H1 (cell line): ENCODE measurements at regions not wholly inside any gene's neighbourhood (a gene's known extent, or its start where the extent isn't known, plus 50 kb on each side); places are given as distances from the start of the nearest gene placed in this dataset.

Experiments used
- CTCF ChIA-PET: fragments of 300-600 bp; sonication (Branson Sonifier 250); formaldehyde crosslinking; loops from one replicate; lab custom pipeline; 2021; ENCODE audit not compliant: partially characterized antibody; lab: Charles Lee
- POLR2A ChIA-PET: fragments of 300-600 bp; sonication (Branson Sonifier 250); formaldehyde crosslinking; loops from one replicate; lab custom pipeline; 2021; ENCODE audit warnings: inconsistent platforms; ENCODE audit not compliant: partially characterized antibody; lab: Charles Lee
- DNase-seq, 2 experiments: peaks; one replicate each; pipeline versions ENCODE4 v3.0.0 to v3.0.0-alpha.2; 2010 to 2022; ENCODE audit warnings: low spot score in 2 of 2, low read depth in 1 of 2, mixed read lengths in 1 of 2
- FAIRE-seq: peaks from 2 replicates; lab custom pipeline; 2011; peaks lifted over from hg19 to GRCh38; lab: Jason Lieb, UNC
- H2AFZ ChIP-seq: 2 replicates; pipeline ENCODE4 v1.8.1; 2012; ENCODE audit warnings: low read length, inconsistent platforms
- H2AK5ac ChIP-seq: 2 replicates; pipeline ENCODE4 v1.6.1; 2013; ENCODE audit warnings: low read depth, low read length
- H2BK120ac ChIP-seq: replicated peaks from 2 replicates; pipeline ENCODE3; 2013; ENCODE audit warnings: low read depth, low read length, inconsistent platforms
- H2BK12ac ChIP-seq: 2 replicates; pipeline ENCODE4 v1.6.1; 2013; ENCODE audit warnings: low read depth, low read length
- H2BK15ac ChIP-seq: 2 replicates; pipeline ENCODE4 v1.6.1; 2013; ENCODE audit warnings: low read length
- H2BK20ac ChIP-seq: 2 replicates; pipeline ENCODE4 v1.6.1; 2013; ENCODE audit warnings: low read length
- H2BK5ac ChIP-seq: 2 replicates; pipeline ENCODE4 v1.6.1; 2013; ENCODE audit warnings: low read depth, low read length
- H3K14ac ChIP-seq: 2 replicates; pipeline ENCODE4 v1.6.1; 2013; ENCODE audit warnings: inconsistent platforms; ENCODE audit not compliant: insufficient read length
- H3K18ac ChIP-seq: 2 replicates; pipeline ENCODE4 v1.6.1; 2013; ENCODE audit warnings: low read length; ENCODE audit errors: extremely low read depth
- H3K23ac ChIP-seq: 2 replicates; pipeline ENCODE4 v1.6.1; 2013; ENCODE audit warnings: inconsistent platforms; ENCODE audit not compliant: insufficient read length
- H3K23me2 ChIP-seq: 2 replicates; pipeline ENCODE4 v1.6.1; 2013; ENCODE audit warnings: low read depth, low read length
- H3K27ac ChIP-seq: 2 replicates; pipeline ENCODE4 v1.6.1; 2011; ENCODE audit warnings: low read depth, low read length, inconsistent platforms
- H3K27me3 ChIP-seq, 4 experiments: replicated peaks in 1 of 4; 1 replicate in 1 of 4; 2 replicates in 3 of 4; pipeline versions ENCODE4 v1.6.1 to v1.8.1; 2011 to 2013; ENCODE audit warnings: low read length in 3 of 4, mild to moderate bottlenecking in 3 of 4, inconsistent platforms in 2 of 4, mixed read lengths in 2 of 4, moderate library complexity in 1 of 4; ENCODE audit not compliant: control insufficient read depth in 3 of 4, insufficient read depth in 3 of 4; ENCODE audit errors: extremely low read depth in 1 of 4
- H3K36me3 ChIP-seq, 4 experiments: 2 replicates each; pipeline versions ENCODE4 v1.6.1 to v1.8.1; 2011 to 2013; ENCODE audit warnings: mild to moderate bottlenecking in 4 of 4, low read length in 3 of 4, moderate library complexity in 2 of 4, control low read depth in 1 of 4, inconsistent platforms in 1 of 4; ENCODE audit not compliant: insufficient read depth in 4 of 4, control insufficient read depth in 2 of 4
- H3K4ac ChIP-seq: replicated peaks from 2 replicates; pipeline ENCODE3; 2013; ENCODE audit warnings: low read length, low read depth, mixed read lengths, inconsistent platforms; ENCODE audit not compliant: insufficient read length
- H3K4me1 ChIP-seq, 4 experiments: replicated peaks in 1 of 4; 1 replicate in 1 of 4; 2 replicates in 3 of 4; pipeline versions ENCODE4 v1.6.1 to v1.8.1; 2011 to 2013; ENCODE audit warnings: low read length in 3 of 4, inconsistent platforms in 2 of 4, mixed read lengths in 1 of 4; ENCODE audit not compliant: insufficient read depth in 4 of 4, control insufficient read depth in 3 of 4
- H3K4me2 ChIP-seq, 2 experiments: 2 replicates each; pipeline versions ENCODE4 v1.6.1 to v1.8.1; 2011 to 2013; ENCODE audit warnings: low read depth in 2 of 2, low read length in 2 of 2, control low read depth in 1 of 2, inconsistent platforms in 1 of 2, mild to moderate bottlenecking in 1 of 2; ENCODE audit not compliant: insufficient read depth in 1 of 2
- H3K4me3 ChIP-seq, 4 experiments: fragments of 200-600, 300-600 bp in 1 of 4; sonication (generic), shearing (Covaris generic), sonication (Bioruptor Twin) in 1 of 4; 2 replicates each; pipeline versions ENCODE4 v1.5.1 to v1.8.1; 2011 to 2016; ENCODE audit warnings: low read length in 4 of 4, low read depth in 3 of 4, control low read depth in 2 of 4, inconsistent platforms in 2 of 4, mild to moderate bottlenecking in 2 of 4, mixed read lengths in 1 of 4, moderate library complexity in 1 of 4; ENCODE audit not compliant: insufficient read depth in 2 of 4; ENCODE audit errors: extremely low read depth in 1 of 4
- H3K56ac ChIP-seq: replicated peaks from 2 replicates; pipeline ENCODE3; 2013; ENCODE audit warnings: low read depth, mild to moderate bottlenecking, mixed read lengths, low read length, inconsistent platforms; ENCODE audit not compliant: insufficient read length
- H3K79me1 ChIP-seq: 2 replicates; pipeline ENCODE4 v1.6.1; 2013; ENCODE audit warnings: low read depth, low read length, control low read depth
- H3K79me2 ChIP-seq, 2 experiments: 2 replicates each; pipeline versions ENCODE4 v1.6.1 to v1.8.1; 2012 to 2013; ENCODE audit warnings: low read length in 2 of 2, mild to moderate bottlenecking in 2 of 2, inconsistent platforms in 1 of 2; ENCODE audit not compliant: insufficient read depth in 2 of 2, control insufficient read depth in 1 of 2
- H3K9ac ChIP-seq, 4 experiments: replicated peaks in 1 of 4; 1 replicate in 1 of 4; 2 replicates in 3 of 4; pipeline versions ENCODE4 v1.6.1 to v1.8.1; 2011 to 2013; ENCODE audit warnings: low read depth in 3 of 4, low read length in 3 of 4, control low read depth in 2 of 4, mild to moderate bottlenecking in 2 of 4, moderate library complexity in 2 of 4, inconsistent platforms in 1 of 4; ENCODE audit errors: extremely low read depth in 1 of 4
- H3K9me3 ChIP-seq, 2 experiments: 2 replicates each; pipeline versions ENCODE4 v1.6.1 to v1.8.1; 2012 to 2013; ENCODE audit warnings: mild to moderate bottlenecking in 2 of 2, moderate library complexity in 2 of 2, control low read depth in 1 of 2, inconsistent platforms in 1 of 2, low read depth in 1 of 2, low read length in 1 of 2, mixed read lengths in 1 of 2; ENCODE audit not compliant: insufficient read depth in 2 of 2
- H4K20me1 ChIP-seq, 2 experiments: replicated peaks in 1 of 2; 2 replicates each; pipeline versions ENCODE3 to v1.8.1; 2011 to 2013; ENCODE audit warnings: inconsistent platforms in 2 of 2, low read length in 2 of 2, mild to moderate bottlenecking in 1 of 2; ENCODE audit not compliant: insufficient read depth in 2 of 2, control insufficient read depth in 1 of 2
- H4K5ac ChIP-seq: 2 replicates; pipeline ENCODE4 v1.6.1; 2013; ENCODE audit warnings: low read length, low read depth, mixed read lengths, inconsistent platforms; ENCODE audit not compliant: insufficient read length
- H4K8ac ChIP-seq: 2 replicates; pipeline ENCODE4 v1.8.0; 2013; ENCODE audit warnings: mild to moderate bottlenecking, moderate library complexity, low read length, inconsistent platforms; ENCODE audit not compliant: insufficient read depth; ENCODE audit errors: extremely low read depth
- H4K91ac ChIP-seq: replicated peaks from 2 replicates; pipeline ENCODE3; 2013; ENCODE audit warnings: low read length, mixed read lengths, inconsistent platforms; ENCODE audit not compliant: insufficient read length
- ATF2 ChIP-seq: IDR thresholded peaks from 2 replicates; pipeline ENCODE4 v1.6.1; 2012; ENCODE audit warnings: low read length, inconsistent platforms
- BRCA1 ChIP-seq: IDR thresholded peaks from 2 replicates; pipeline ENCODE4 v1.6.1; 2012; ENCODE audit warnings: low read depth, low read length, improper control_type of control experiment
- CEBPB ChIP-seq: IDR thresholded peaks from 2 replicates; pipeline ENCODE4 v1.6.1; 2012; ENCODE audit warnings: low read depth, low read length
- E2F6 ChIP-seq: IDR thresholded peaks from 2 replicates; pipeline ENCODE4 v1.6.1; 2012; ENCODE audit warnings: inconsistent platforms
- EGR1 ChIP-seq: IDR thresholded peaks from 2 replicates; pipeline ENCODE4 v1.6.1; 2011; ENCODE audit warnings: low read depth, low read length, borderline replicate concordance
- EP300 ChIP-seq, 2 experiments: IDR thresholded peaks; 1 replicate in 1 of 2; 2 replicates in 1 of 2; pipeline ENCODE4 v1.6.1; 2011 to 2012; ENCODE audit warnings: low read depth in 2 of 2, low read length in 2 of 2, mild to moderate bottlenecking in 2 of 2, borderline replicate concordance in 1 of 2, inconsistent platforms in 1 of 2, moderate library complexity in 1 of 2
- HDAC2 ChIP-seq, 2 experiments: fragments of 300-600 bp in 1 of 2; sonication (generic) in 1 of 2; IDR thresholded peaks; 2 replicates each; pipeline ENCODE4 v1.6.1; 2011 to 2012; ENCODE audit warnings: low read depth in 2 of 2, low read length in 2 of 2, mild to moderate bottlenecking in 2 of 2, moderate library complexity in 2 of 2, borderline replicate concordance in 1 of 2, inconsistent platforms in 1 of 2
- KDM1A ChIP-seq: fragments of 200-600, 300-600 bp; sonication (generic); IDR thresholded peaks from 2 replicates; pipeline ENCODE4 v1.7.1; 2016; ENCODE audit warnings: mild to moderate bottlenecking, low read length, borderline replicate concordance
- NANOG ChIP-seq: IDR thresholded peaks from 2 replicates; pipeline ENCODE4 v1.6.1; 2011; ENCODE audit warnings: low read length, low read depth, mild to moderate bottlenecking, inconsistent platforms; ENCODE audit not compliant: insufficient read depth, poor library complexity, severe bottlenecking
- PHF8 ChIP-seq: fragments of 200-600 bp; sonication (generic); conservative IDR thresholded peaks from 2 replicates; pipeline ENCODE4 v1.7.1; 2012; ENCODE audit warnings: low read depth, mild to moderate bottlenecking, inconsistent platforms, low read length, moderate library complexity
- TCF12 ChIP-seq: IDR thresholded peaks from 2 replicates; pipeline ENCODE4 v1.6.1; 2011; ENCODE audit warnings: low read depth, mild to moderate bottlenecking, low read length
- TEAD4 ChIP-seq: IDR thresholded peaks from 2 replicates; pipeline ENCODE4 v1.6.1; 2012; ENCODE audit warnings: low read depth, low read length, inconsistent platforms, mixed read lengths
- WGBS, 2 experiments: shearing (Covaris generic) in 1 of 2; methylation state at CpG; one replicate each; pipeline versions ENCODE4 v1.1.6 to v1.1.7; 2013 to 2015; ENCODE audit warnings: low lambda C conversion rate in 2 of 2, mixed read lengths in 2 of 2, inconsistent platforms in 1 of 2, low coverage in 1 of 2, missing lambda C conversion rate in 1 of 2; ENCODE audit not compliant: insufficient replicate concordance in 2 of 2, insufficient coverage in 1 of 2, insufficient read length in 1 of 2; ENCODE audit errors: extremely low coverage in 1 of 2, missing lambda C conversion rate in 1 of 2; 5-methylcytosine and 5-hydroxymethylcytosine counted together

GRCh38 chr4:176451443-176451842, 131.7 kb downstream of the SPCS3 start:
- FAIRE-seq (no peak), DNase-seq (no peak)
- no peak overlapping the region for H2BK15ac ChIP-seq
- no peak overlapping the region for H2BK5ac ChIP-seq
- H3K18ac ChIP-seq, result no peak overlapping the region
- H3K36me3 ChIP-seq, result no peaks in the 10 kb centered on the region
- no peak overlapping the region for H3K27ac ChIP-seq
- no peaks in the 10 kb centered on the region for H3K4me1 ChIP-seq
- no peaks in the 10 kb centered on the region for H3K79me1 ChIP-seq
- H3K79me2 ChIP-seq, result no peaks in the 10 kb centered on the region
- no peak overlapping the region for H2BK20ac ChIP-seq
- 97% methylated on average over 6 of the region's 6 CpGs; no CpG with 5 or more reads in 1 of the 2 experiments for WGBS, 2 experiments
- H2AFZ ChIP-seq, result no peak overlapping the region
- TF ChIP-seq KDM1A, result no peak
- TF ChIP-seq EP300 (IDR thresholded peaks at IDR 0.05; ENCODE audit: borderline replicate concordance in 1 of 2, low read depth in 2 of 2, low read length in 2 of 2), result no peak
- no peak for TF ChIP-seq ATF2
- TF ChIP-seq TEAD4, result no peak
- TF ChIP-seq NANOG, result no peak
- TF ChIP-seq BRCA1, result no peak
- no peak for TF ChIP-seq CEBPB
- TF ChIP-seq E2F6, result no peak
- TF ChIP-seq HDAC2 (IDR thresholded peaks at IDR 0.05; ENCODE audit: borderline replicate concordance in 1 of 2, low read depth in 2 of 2, low read length in 2 of 2), result no peak
- no peak for TF ChIP-seq PHF8
- TF ChIP-seq TCF12, result no peak
- no peak for TF ChIP-seq EGR1
- H4K20me1 ChIP-seq, result no peaks in the 10 kb centered on the region
- H3K56ac ChIP-seq, result no peak overlapping the region
- no peak overlapping the region for H3K14ac ChIP-seq
- CTCF ChIA-PET, result interaction anchor here (1.7 kb wide), 1 partner anchor 596 kb away, joined by 4 read pairs; no protein-coding TSS in a partner anchor
- no peaks in the 10 kb centered on the region for H3K27me3 ChIP-seq
- no peak overlapping the region for H2AK5ac ChIP-seq
- POLR2A ChIA-PET, result no interaction called here
- no peak overlapping the region for H3K4me2 ChIP-seq
- H4K91ac ChIP-seq, result no peak overlapping the region
- no peak overlapping the region for H4K5ac ChIP-seq
- no peak overlapping the region for H4K8ac ChIP-seq
- H3K23ac ChIP-seq, result no peak overlapping the region
- H2BK12ac ChIP-seq, result no peak overlapping the region
- H3K4me3 ChIP-seq, result no peak overlapping the region
- no peaks in the 10 kb centered on the region for H3K23me2 ChIP-seq
- no peaks in the 10 kb centered on the region for H3K9me3 ChIP-seq
- H3K9ac ChIP-seq, result no peak overlapping the region
- no peak overlapping the region for H3K4ac ChIP-seq
- no peak overlapping the region for H2BK120ac ChIP-seq
